ENCODE measurements at regions not wholly inside any gene's neighbourhood (a gene's known extent, or its start where the extent isn't known, plus 50 kb on each side); places are given as distances from the start of the nearest gene placed in this dataset.

DNA sequence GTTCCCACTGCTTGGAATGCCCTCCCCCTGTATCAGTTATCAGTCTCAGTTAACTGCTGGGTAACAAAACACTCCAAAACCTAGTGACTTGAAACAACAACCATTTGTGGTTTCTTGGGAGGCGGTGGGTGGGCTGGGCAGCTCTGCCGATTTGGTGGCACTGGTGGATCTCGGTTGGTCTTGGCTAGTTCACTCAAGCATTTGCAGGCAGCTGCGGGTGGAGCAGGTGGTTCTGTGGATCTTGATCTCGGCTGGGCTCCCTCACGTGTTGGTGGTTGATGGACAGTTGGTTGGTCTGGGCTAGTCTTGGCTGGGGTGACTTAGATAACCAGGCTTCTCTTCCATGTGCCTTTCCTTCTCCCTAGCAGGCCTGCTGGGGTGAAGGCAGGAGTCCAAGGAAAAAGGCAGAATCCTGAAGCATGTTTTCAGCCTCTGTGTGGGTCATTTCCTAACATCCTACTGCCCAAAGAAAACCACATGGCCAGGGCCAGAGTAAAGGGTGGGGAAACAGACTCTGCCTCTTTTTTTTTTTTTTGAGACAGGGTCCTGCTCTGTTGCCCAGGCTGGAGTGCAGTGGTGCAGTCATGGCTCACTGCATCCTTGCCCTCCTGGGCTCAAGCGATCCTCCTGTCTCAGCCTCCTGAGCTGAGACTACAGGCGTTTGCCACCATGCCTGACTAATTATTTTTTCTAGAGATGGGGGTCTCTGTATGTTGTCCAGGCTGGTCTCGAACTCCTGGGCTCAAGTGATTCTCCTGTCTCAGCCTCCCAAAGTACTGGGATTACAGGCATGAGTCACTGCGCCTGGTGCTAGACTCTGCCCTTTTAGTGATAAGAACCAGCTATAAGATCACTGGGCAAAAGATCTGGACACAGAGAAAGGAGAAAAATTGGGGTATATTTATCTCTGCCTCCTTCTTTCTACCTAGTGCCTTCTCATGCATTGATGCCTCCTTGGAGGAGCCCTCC lies 183.7 kb downstream of the RGS3 start:
- no peak overlapping the region for H3K27ac Mint-ChIP-seq
- no peaks in the 10 kb centered on the region for H3K36me3 Mint-ChIP-seq (ENCODE audit: low read depth)
- no peak overlapping the region for H3K4me3 Mint-ChIP-seq
- no peak for ATAC-seq
- CTCF ChIA-PET = interaction anchor here (0.8 to 1.3 kb wide), 3 partner anchors 8 to 56 kb away, joined by 3 to 4 read pairs (median 3); no protein-coding TSS in a partner anchor
- DNase-seq = no peak
- no peaks in the 10 kb centered on the region for H3K9me3 Mint-ChIP-seq (ENCODE audit: insufficient read depth)
- H3K27me3 Mint-ChIP-seq (ENCODE audit: low read depth) = peaks cover 13% of the 10 kb centered on the region
- no peaks in the 10 kb centered on the region for H3K4me1 Mint-ChIP-seq (ENCODE audit: low read depth)
- POLR2A ChIA-PET = interaction anchor here (0.8 kb wide), 1 partner anchor 55 kb away, joined by 3 read pairs; no protein-coding TSS in a partner anchor

DNA sequence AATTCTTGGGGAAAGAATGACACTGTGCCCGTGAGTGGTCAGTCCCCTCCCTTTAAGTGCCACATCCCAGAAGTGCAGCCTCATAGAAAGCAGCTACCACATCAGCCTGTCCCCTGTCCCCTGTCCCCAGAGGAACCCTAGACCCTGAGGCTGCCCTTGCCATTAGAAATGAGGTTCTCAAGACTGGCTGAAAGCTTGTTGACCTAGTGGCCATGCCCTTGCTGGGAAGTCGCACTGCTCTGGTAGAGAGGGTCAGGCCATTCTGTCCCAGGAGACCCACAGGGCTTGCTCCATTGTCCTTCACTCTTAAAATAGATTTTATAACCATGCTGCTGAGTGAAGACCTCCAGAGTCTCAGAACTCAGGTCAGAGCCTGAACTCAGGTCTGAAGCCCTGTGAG lies 184.5 kb downstream of the RGS3 start:
- Mint-ChIP-seq H3K36me3 (ENCODE audit: low read depth) (no peaks in the 10 kb centered on the region), H3K4me3 (no peak overlapping the region), H3K4me1 (ENCODE audit: low read depth) (no peaks in the 10 kb centered on the region), H3K9me3 (ENCODE audit: insufficient read depth) (no peaks in the 10 kb centered on the region), H3K27me3 (ENCODE audit: low read depth) (peaks cover 10% of the 10 kb centered on the region), H3K27ac (no peak overlapping the region)
- ATAC-seq = no peak
- ChIA-PET POLR2A (no interaction called here), CTCF (interaction anchor here (0.8 to 1.2 kb wide), 2 partner anchors 8 to 56 kb away, joined by 3 to 4 read pairs; no protein-coding TSS in a partner anchor)
- DNase-seq = no peak

DNA sequence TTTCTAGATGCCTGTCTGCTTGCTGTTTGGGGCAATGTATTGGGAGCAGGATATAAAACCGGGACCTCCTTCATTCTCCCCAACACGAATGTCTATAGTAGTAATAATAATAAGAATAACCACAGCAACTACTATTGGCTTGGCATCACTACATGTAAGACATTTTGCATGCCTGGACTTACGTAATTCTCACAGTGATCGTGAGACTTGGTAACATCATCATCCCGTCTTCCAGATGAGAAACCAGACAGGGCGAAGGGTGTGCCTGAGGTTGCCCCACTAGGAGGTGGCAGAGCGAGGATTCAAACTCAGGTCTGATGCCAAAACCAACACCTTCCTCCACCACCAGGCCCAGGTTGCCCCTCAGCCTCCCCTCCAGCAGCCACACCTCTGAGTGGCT lies 185.1 kb downstream of the RGS3 start:
- ChIA-PET POLR2A (no interaction called here), CTCF (no interaction called here)
- DNase-seq = no peak
- no peak for ATAC-seq
- no peaks in the 10 kb centered on the region for H3K4me1 Mint-ChIP-seq (ENCODE audit: low read depth)
- no peak overlapping the region for H3K4me3 Mint-ChIP-seq
- H3K9me3 Mint-ChIP-seq (ENCODE audit: insufficient read depth) = no peaks in the 10 kb centered on the region
- no peak overlapping the region for H3K27ac Mint-ChIP-seq
- H3K36me3 Mint-ChIP-seq (ENCODE audit: low read depth) = no peaks in the 10 kb centered on the region
- peaks cover 7% of the 10 kb centered on the region for H3K27me3 Mint-ChIP-seq (ENCODE audit: low read depth)

DNA sequence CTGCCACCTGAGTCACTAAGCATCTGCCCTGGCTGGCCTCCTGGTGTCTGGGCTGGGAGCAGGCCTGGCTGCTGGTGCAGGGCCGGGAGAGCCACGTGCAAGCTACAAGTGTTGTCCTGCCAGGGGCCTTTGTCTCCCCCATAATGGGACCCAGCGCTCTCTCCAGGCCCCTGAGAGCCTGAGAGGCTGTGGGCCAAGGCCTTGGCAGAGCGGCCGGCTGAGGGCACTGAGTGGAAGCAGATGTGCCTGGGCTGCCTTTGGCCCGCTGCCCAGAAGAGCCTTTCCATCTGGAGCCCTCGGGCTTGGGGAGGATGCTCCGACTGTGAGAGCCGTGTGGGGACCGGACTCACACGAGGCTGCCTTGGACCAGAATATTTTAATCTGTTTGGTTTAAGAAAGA lies 185.5 kb downstream of the RGS3 start:
- ChIA-PET POLR2A (no interaction called here), CTCF (interaction anchor here (0.9 to 1.3 kb wide), 3 partner anchors 9 to 248 kb away, joined by 3 to 7 read pairs (median 5); partner anchors contain the start of gene ALAD)
- no peaks in the 10 kb centered on the region for H3K4me1 Mint-ChIP-seq (ENCODE audit: low read depth)
- no peak overlapping the region for H3K4me3 Mint-ChIP-seq
- no peaks in the 10 kb centered on the region for H3K36me3 Mint-ChIP-seq (ENCODE audit: low read depth)
- DNase-seq = no peak
- no peaks in the 10 kb centered on the region for H3K9me3 Mint-ChIP-seq (ENCODE audit: insufficient read depth)
- H3K27me3 Mint-ChIP-seq (ENCODE audit: low read depth) = peaks cover 5% of the 10 kb centered on the region
- no peak for ATAC-seq
- H3K27ac Mint-ChIP-seq = no peak overlapping the region

DNA sequence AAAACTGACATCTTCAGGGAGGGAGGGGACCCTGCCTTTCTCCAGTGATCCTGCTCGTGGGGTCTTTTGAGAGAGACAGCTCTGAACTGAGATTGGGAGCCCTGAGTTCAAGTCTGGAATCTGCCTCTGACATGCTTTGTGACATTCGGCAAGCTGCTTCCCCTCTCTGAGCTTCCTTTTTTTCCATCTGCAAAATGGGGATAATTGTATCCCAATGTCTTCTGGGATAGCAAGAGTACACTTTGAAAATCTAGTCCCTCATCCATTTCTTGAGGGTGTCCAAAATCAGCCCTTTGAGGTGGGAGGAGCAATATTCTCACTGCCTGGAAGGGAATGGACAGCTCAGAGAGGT lies 186.3 kb downstream of the RGS3 start:
- Mint-ChIP-seq H3K9me3 (ENCODE audit: insufficient read depth) (no peaks in the 10 kb centered on the region), H3K4me3 (no peak overlapping the region), H3K36me3 (ENCODE audit: low read depth) (no peaks in the 10 kb centered on the region), H3K27ac (no peak overlapping the region), H3K4me1 (ENCODE audit: low read depth) (no peaks in the 10 kb centered on the region), H3K27me3 (ENCODE audit: low read depth) (peaks cover 2% of the 10 kb centered on the region)
- DNase-seq (no peak), ATAC-seq (no peak)
- ChIA-PET CTCF (interaction anchor here (0.8 to 1.3 kb wide), 5 partner anchors 8 to 249 kb away, joined by 3 to 7 read pairs (median 5); partner anchors contain the start of gene ALAD), POLR2A (no interaction called here)

DNA sequence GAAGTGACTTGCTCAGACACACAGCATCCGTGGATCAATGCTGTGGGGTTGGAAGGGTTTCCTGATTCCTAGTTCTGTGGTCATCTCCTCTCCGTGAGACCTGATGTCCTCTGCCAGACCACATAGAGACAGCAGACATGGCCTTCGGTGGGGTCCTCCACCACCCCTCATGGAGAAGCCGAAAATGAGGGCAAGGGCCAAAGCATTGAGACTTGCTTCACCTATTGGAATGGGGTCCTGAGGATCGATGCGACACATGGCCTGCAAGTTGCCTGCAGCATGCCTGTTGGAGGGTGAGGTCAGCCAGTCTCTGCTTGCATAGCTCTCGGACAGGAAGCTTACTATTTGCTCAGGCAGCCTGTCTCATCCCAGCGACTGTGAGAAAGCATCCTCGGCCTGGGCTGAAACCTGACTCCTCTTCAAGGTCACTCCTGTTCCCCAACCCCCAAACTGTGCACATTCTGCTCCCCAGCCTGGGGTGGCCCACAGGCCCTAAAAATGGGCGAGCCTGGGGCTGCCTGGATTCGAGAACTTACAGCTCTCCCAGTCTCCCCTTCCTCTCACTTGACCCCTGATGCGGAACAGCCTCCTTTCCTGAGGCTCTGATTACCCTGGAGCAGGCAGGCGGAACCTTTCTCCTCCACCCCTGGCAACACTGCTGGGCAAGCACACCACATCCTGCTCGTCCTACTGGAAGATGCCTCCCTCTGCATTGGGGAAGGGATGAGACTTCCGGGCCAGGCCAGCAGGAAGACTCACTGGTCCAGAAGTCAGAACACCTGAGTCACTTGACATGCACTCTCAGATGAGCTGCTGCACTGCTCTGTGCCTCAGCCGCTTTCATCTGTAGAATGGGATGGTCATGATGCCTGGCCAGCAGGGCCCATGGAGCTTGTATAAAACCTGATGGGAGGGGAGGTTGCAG lies 186.9 kb downstream of the RGS3 start:
- ChIA-PET CTCF (interaction anchor here (0.8 to 1.3 kb wide), 4 partner anchors 8 to 60 kb away, joined by 3 to 7 read pairs (median 5); no protein-coding TSS in a partner anchor), POLR2A (no interaction called here)
- Mint-ChIP-seq H3K27ac (no peak overlapping the region), H3K36me3 (ENCODE audit: low read depth) (no peaks in the 10 kb centered on the region), H3K27me3 (ENCODE audit: low read depth) (peaks cover 2% of the 10 kb centered on the region), H3K9me3 (ENCODE audit: insufficient read depth) (no peaks in the 10 kb centered on the region), H3K4me3 (no peak overlapping the region), H3K4me1 (ENCODE audit: low read depth) (peaks cover 2% of the 10 kb centered on the region)
- DNase-seq (no peak), ATAC-seq (no peak)

DNA sequence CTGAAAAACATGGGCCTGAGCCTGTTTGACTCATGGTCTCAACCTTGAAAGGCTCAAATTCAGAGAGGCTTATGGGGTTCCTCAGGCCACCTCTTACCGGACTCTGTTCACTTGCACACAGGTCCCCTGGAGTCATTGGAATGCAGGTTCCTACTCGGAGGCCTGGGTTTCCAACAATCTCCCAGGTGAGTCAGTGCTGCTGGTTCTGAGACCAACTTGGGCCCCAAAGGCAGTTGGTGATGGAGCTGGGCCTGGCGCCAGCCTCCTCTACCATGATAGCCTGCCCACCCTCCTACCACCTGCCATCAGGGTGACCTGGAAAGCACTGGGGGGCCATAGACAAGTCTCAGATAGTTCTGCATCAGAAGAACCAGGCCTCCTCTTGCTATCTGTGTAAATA lies 188.4 kb downstream of the RGS3 start:
- ATAC-seq = no peak
- H3K9me3 Mint-ChIP-seq (ENCODE audit: insufficient read depth) = no peaks in the 10 kb centered on the region
- H3K36me3 Mint-ChIP-seq (ENCODE audit: low read depth) = no peaks in the 10 kb centered on the region
- no peak overlapping the region for H3K4me3 Mint-ChIP-seq
- DNase-seq = no peak
- peaks cover 3% of the 10 kb centered on the region for H3K27me3 Mint-ChIP-seq (ENCODE audit: low read depth)
- POLR2A ChIA-PET = no interaction called here
- CTCF ChIA-PET = interaction anchor here (1.0 kb wide), 2 partner anchors 60 to 108 kb away, joined by 3 to 4 read pairs; no protein-coding TSS in a partner anchor
- no peak overlapping the region for H3K27ac Mint-ChIP-seq
- H3K4me1 Mint-ChIP-seq (ENCODE audit: low read depth) = peaks cover 2% of the 10 kb centered on the region

DNA sequence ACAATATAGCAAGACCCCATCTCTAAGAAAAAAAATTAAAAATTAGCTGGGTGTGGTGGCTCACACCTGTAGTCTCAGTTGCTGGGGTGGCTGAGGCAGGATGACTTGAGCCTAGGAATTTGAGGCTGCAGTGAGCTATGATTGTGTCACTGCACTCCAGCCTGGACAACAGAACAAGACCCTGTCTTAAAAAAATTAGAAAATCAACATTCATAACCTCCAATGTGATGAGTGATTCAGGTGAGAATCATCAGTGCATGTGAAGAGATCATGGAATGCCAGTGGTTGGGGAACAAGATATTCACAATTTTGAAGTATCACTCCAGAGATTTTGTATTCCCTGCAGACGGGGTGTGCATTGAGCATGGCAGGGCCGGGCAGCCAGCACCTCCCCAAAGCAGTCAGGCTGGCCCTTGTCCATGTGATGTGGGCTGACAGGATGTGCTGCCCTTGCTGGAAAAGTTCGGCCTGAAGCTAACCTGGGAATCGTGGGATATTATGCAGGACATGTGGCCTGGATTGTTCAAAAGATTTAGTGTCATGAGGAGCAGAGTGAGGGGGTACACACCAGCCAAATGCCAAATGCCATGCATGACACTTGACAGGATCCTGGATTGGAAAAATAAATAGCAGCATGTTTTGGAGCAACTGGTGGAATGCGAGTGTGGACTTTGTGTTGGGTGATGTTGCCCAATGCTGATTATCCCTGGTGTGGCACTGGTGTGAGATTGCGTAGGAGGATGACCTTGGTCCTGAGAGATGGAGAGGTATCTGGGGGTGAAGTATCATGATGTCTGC lies 189.0 kb downstream of the RGS3 start:
- peaks cover 2% of the 10 kb centered on the region for H3K4me1 Mint-ChIP-seq (ENCODE audit: low read depth)

DNA sequence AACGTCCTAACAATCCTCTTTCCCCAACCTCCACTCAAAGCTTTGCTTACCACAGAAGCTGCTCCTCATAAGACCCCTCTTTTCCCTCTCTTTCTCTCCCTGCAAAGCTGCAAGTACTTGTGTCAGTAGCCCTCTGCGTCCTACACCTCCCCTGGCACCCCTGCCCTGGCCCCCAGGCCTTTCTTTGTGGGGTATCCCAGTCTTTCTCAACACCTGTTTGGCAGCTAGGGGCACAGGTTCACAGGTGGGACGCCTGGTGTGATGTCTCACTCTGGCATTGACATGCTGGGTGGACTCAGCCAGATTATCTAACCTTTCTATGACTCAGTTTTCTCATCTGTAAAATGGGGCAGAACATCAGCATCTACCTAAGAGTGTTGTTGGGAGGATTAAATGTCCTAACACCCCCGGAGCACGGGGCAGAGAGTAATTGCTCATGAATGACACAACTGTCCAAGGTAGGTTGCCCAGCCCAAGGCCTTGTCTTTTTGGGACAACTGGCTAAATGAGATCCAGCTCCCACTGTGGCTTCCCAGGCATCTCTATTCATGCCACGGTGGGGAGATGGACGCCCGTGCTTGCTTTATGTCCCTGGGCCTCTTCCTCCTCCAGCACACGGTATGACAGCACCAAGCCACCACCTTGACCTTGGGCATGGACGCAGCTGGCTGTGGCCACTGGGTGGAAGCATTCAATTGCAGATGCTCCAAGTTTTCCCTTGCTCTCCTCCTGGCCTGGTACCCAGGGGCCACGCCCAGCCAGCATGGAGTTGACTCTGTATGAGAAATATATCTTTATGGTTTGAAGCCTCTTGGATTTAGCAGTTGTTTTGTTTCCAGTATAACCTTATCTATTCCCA lies 190.4 kb downstream of the RGS3 start:
- H3K36me3 Mint-ChIP-seq (ENCODE audit: low read depth) = no peaks in the 10 kb centered on the region
- ChIA-PET POLR2A (no interaction called here), CTCF (interaction anchor here (0.8 to 7.6 kb wide), 19 partner anchors 10 to 380 kb away, joined by 3 to 169 read pairs (median 11); partner anchors contain the start of genes ALAD, CDC26 and PRPF4)
- H3K4me3 Mint-ChIP-seq = no peak overlapping the region
- peaks cover 2% of the 10 kb centered on the region for H3K27me3 Mint-ChIP-seq (ENCODE audit: low read depth)
- H3K9me3 Mint-ChIP-seq (ENCODE audit: insufficient read depth) = no peaks in the 10 kb centered on the region
- H3K27ac Mint-ChIP-seq = no peak overlapping the region
- DNase-seq (no peak), ATAC-seq (no peak)
- H3K4me1 Mint-ChIP-seq (ENCODE audit: low read depth) = peaks cover 2% of the 10 kb centered on the region

More for the DNA sequence above, 189.0 kb downstream of the RGS3 start:
- H3K4me3 Mint-ChIP-seq = no peak overlapping the region
- H3K27ac Mint-ChIP-seq = no peak overlapping the region
- no peaks in the 10 kb centered on the region for H3K9me3 Mint-ChIP-seq (ENCODE audit: insufficient read depth)
- ATAC-seq (no peak), DNase-seq (no peak)
- H3K27me3 Mint-ChIP-seq (ENCODE audit: low read depth) = peaks cover 2% of the 10 kb centered on the region
- CTCF ChIA-PET = interaction anchor here (1.0 to 7.6 kb wide), 3 partner anchors 60 to 205 kb away, joined by 4 to 169 read pairs (median 116); no protein-coding TSS in a partner anchor
- H3K36me3 Mint-ChIP-seq (ENCODE audit: low read depth) = no peaks in the 10 kb centered on the region
- POLR2A ChIA-PET = no interaction called here

DNA sequence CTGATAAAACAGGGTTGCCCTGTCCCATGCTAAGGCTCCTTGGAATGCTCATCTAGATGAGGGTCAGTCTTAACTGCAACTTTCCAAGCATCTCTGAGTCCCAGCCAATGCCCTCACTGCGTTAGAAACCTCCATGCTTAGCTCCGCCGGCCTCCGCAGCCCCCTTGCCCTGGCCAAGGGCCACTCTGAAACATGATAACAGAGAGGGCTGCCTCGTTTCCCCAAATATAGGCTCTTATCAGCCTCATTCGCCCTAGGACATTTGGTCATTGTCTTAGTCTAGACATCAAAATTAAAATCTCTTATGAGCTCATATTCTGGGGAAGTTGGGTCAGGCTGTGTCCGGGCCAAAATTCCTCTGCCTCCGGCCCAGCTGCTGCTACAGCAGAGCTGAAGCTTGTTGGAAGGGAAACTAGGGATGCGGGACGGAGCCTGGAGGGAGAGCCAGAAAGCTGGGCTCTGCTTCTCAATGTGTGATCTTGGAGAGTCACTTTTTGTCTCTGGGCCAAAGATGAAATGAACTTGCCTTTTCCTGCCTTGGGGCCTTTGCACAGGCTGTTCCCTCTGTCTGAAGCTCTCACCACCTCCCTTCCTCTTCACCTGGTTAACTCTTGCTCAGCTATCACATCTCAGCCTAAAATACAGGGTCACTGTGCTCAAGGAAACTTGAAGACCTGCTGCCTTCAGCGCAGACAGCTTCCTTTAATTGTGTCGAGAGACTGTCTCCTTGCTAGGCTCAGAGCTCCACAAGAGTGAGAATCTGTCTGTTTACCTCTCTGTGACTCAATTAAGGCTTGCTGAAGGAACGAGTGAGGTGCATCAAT lies 191.3 kb downstream of the RGS3 start:
- H3K9me3 Mint-ChIP-seq (ENCODE audit: insufficient read depth) = no peaks in the 10 kb centered on the region
- ChIA-PET POLR2A (no interaction called here), CTCF (interaction anchor here (0.6 to 7.6 kb wide), 46 partner anchors 9 to 523 kb away, joined by 3 to 169 read pairs (median 4); partner anchors contain the start of genes ALAD, C9orf43, CDC26 and POLE3)
- DNase-seq (no peak), ATAC-seq (peak; percentile 10)
- peaks cover 2% of the 10 kb centered on the region for H3K4me1 Mint-ChIP-seq (ENCODE audit: low read depth)
- peaks cover 9% of the 10 kb centered on the region for H3K27me3 Mint-ChIP-seq (ENCODE audit: low read depth)
- H3K27ac Mint-ChIP-seq = peak overlapping the region; percentile 44
- H3K4me3 Mint-ChIP-seq = no peak overlapping the region
- H3K36me3 Mint-ChIP-seq (ENCODE audit: low read depth) = no peaks in the 10 kb centered on the region
